Right renal cortex interstitium (tissue), 3 donors: ENCODE measurements at regions not wholly inside any gene's neighbourhood (a gene's known extent, or its start where the extent isn't known, plus 50 kb on each side); places are given as distances from the start of the nearest gene placed in this dataset.
"Not testable (repeated sequence)": the region's sequence is repeated elsewhere in the genome, so short reads cannot be mapped to it uniquely, and the experiment has no call there.

Experiments used
- DNase-seq, 3 donors: peaks; one replicate each; pipeline ENCODE4 v3.0.0-alpha.2; 2013; ENCODE audit warnings: low read depth in 3 of 3, low spot score in 2 of 3

DNA sequence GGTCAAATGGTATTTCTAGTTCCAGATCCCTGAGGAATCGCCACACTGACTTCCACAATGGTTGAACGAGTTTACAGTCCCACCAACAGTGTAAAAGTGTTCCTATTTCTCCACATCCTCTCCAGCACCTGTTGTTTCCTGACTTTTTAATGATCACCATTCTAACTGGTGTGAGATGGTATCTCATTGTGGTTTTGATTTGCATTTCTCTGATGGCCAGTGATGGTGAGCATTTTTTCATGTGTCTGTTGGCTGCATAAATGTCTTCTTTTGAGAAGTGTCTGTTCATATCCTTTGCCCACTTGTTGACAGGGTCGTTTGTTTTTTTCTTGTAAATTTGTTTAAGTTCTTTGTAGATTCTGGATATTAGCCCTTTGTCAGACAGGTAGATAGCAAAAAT is 269.9 kb upstream of the NREP start:
- not testable (repeated sequence) for DNase-seq

DNA sequence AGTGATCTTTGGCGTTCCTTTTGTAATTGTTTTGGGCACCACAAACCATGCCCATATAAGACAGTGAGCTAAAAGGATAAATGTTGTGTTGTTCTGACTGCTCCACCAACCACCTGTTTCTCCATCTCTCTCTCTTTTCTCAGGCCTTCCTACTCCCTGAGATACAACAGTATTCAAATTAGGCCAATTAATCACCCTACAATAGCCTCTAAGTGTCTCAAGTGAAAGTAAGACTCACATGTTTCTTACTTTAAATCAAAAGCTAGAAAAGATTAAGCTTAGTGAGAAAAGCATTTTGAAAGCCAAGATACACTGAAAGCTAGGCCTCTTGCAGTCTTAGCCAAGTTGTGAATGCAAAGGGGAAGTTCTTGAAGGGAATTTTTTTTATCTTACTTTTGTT is 268.8 kb upstream of the NREP start:
- DNase-seq: no peak

DNA sequence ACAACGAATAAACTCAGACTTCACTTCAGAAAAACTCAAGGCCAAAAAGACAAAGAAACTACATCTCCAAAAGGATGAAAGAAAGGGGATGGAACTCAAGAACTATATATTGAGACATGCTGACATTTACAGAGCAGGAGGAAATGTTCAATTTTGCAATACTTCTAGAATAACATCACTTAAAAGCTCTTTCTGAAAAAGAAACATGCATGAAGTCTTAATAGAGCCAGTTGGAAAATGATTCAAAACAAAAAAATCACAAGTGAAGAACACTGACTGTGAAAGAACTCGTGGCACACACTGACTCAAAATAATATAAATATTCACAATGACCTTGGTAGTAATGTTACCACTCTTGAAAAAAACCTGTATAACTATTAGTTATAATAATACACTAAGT is 267.8 kb upstream of the NREP start:
- no peak for DNase-seq

DNA sequence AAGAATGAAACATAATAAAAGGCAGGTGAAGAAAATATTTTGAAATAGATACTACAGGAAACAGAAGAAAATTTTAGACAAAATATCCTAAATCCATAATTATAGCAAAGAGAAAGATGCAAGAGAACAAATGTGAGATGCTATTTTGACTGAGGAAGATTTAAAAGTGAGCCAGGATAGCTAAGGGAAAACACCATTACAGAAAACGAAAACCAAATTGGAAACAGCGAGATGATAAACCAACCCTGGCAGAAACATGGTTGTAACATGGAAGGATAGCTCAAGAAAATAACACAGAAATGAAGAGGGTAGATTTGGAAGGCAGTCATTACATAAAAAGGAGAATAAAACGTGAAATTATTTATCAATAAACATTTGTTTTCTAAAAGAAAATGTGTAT is 267.2 kb upstream of the NREP start:
- DNase-seq: no peak

DNA sequence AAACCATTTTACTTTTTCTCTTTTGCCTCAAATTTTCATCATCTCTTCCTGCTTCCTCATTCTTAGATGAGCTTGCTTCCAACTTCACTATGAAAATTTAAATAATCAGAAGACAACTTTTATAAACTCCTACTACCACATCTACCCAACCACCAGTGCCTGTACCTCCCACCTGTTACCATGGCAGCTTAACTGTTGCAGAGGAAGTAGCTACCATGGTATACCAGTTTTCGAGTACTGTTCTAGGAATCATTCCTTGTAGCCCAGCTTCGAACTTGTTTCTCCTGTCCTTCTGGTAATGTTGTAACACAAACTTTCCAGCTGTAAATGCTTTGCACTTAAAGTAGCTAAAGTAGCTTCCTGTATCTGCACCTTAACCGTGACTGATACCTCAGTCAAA is 266.8 kb upstream of the NREP start:
- DNase-seq: no peak

DNA sequence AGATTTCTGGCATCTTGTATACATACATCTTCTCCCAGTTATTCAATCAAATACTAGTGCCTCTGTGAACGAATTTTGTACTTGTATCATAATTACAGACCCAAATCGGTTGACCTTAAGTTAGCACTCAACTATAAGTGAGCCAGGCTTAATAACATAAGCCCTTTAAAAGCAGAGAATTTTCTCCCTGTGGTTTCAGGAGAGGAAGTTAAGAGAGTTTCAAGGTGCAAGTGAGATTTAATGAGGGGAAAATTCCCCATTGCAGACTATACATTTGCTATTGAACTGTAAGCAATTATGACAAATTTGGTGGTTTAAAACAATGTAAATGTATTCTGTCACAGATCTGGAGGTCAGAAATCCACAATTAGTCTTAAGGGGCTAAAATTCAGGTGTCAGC is 261.9 kb upstream of the NREP start:
- no peak for DNase-seq

- no peak for DNase-seq
These were observed 260.0 kb upstream of the NREP start for GRCh38 chr5:112016980-112017379.

GRCh38 chr5:112014783-112015395 is 257.9 kb upstream of the NREP start:
- DNase-seq: no peak

DNA sequence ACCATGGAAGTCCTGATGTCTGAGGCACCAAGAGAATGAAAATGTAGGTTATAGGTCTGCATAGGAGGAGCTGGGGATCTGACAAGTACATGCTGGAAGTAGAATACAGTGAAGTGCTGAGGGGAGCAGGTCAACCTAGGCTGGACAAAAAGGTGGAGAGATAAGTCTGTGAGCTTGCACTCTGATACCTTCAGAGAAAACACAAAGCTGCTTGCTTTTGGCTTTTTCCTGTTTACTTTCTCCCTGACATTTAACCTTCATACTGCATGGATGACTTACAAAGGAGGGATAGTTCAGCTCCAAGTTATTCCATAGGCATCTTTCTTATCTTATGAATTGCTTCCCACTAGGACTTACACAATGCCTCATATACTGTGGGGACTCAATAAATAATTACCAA is 256.7 kb upstream of the NREP start:
- DNase-seq: no peak

DNA sequence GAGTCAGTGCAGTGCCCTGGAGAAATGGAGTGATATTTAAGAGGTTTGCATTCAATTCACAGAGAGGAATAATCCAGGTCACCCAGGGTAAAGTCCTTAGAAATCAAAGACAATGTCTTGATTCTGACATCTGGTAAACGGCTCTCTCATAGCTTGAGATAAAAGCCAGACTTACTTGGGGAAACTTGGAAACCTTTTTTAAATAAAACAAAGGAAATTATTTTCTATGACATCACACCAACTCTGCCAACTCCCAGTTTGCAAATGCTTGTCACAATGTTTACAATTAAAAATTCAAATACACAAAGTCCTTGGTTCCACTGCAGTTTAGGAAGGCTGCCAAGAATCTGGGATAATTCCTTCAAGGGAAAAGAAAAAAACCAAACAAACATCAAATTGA is 255.1 kb upstream of the NREP start:
- no peak for DNase-seq

DNA sequence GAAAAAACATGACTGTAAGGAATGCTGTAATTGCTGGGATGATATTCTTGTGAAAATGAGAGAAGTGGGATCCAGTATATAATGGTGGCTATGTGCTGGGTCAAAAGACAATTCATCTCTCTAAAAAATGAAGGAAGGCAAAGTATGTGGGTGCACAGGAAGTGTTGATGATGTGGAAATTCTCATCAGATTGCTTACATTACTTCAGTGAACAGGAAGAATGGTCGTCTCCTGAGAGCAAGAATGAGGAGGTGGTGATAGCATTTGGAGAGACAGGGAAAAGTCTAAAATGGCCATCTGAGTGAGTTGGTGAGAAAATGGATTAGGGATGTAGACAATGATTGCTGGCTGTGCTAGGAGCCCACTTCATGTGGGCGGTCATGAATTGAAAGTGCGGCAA is 253.5 kb upstream of the NREP start:
- DNase-seq: no peak

DNA sequence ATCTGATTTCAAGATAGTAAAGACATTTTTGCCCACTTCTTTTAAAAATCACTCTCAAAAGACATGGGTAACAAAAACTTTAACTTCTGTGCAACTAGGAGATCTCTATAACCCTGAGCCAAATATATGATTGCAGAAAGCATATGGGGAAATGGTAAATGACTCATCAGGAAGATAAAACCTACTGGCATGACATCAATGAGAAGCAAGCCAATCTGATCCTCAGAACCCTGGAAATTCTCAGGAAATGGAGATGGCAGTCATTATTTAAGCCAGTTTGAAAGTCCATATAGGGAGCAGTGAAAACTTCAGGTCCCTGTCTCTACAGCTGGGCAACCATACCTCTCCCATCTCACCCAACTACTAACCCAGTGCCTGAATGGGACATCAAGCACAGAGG is 249.7 kb upstream of the NREP start:
- DNase-seq: no peak

- no peak for DNase-seq
These were observed 248.6 kb upstream of the NREP start for GRCh38 chr5:112005623-112005930.

GRCh38 chr5:112004867-112005622 is 248.1 kb upstream of the NREP start:
- no peak for DNase-seq

DNA sequence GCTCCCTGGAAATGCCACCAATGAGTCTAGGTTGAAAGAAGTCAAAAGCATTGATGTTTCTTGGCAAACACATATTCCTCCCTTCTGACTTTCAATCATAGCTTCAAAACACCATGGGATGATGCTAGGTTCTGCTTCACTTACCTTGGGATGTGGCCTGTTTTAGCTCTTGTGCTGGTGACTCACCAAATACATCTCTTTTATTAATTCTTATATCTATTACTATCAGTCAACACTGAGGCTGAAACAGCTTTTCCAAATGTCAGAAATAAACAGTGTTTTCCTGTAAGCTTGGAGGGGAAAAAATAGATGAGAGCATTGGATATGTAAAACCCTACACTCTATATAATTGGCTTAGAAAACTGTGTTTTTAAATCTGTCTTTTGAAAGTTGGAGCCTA is 245.4 kb upstream of the NREP start:
- no peak for DNase-seq

- no peak for DNase-seq
These were observed 242.3 kb upstream of the NREP start for GRCh38 chr5:111999286-111999685.

- no peak for DNase-seq
These were observed 241.9 kb upstream of the NREP start for GRCh38 chr5:111998871-111999270.

GRCh38 chr5:111997711-111998110 is 240.7 kb upstream of the NREP start:
- DNase-seq: no peak

GRCh38 chr5:111997308-111997707 is 240.3 kb upstream of the NREP start:
- DNase-seq: no peak

- DNase-seq: no peak
These were observed 239.6 kb upstream of the NREP start for GRCh38 chr5:111996574-111996973.

GRCh38 chr5:111995701-111996100 is 238.7 kb upstream of the NREP start:
- DNase-seq: no peak

DNA sequence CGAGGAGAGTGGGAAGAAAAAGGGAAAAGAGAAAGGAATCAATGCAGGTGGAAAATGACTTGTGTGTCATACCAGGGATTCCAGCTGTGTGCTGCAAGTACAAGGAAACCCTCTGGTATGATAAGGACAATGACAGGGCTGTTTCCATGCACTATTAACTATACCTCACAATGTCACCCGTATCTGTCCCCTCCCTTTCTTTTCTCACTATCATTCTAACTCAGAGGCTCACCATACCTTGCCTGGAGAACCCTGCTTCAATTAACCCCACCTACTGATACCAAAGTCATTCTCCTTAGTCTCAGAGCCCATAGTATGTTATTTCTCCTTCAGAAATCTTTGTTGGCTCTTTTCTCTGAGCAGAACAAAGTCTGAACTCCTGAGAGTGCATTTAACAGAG is 236.2 kb upstream of the NREP start:
- DNase-seq: no peak

DNA sequence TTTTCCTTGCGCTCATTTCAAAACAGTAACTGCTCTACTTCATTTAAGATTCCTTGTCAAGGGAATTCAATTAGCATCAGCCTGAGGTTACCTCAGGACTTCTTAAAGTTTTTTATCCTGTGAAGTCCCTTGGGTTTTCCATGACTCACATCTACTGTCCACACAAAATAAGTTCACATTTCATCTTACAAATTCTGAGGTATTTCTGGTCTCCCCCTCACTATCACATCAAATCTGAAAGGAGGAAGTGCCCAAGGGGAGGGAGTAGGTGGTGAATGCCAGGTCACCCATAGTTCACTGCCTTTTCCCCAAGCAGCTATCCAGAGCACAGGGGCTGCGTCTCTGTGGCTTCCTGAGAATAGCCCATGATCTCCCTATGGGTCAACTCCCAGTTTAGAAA is 227.1 kb upstream of the NREP start:
- DNase-seq: no peak
